Cardiac fibroblast (primary cell): ENCODE measurements at regions not wholly inside any gene's neighbourhood (a gene's known extent, or its start where the extent isn't known, plus 50 kb on each side); places are given as distances from the start of the nearest gene placed in this dataset.

Experiments used
- DNase-seq, 2 donors: peaks; one replicate each; pipeline versions ENCODE4 v3.0.0 to v3.0.0-alpha.2; 2010; ENCODE audit warnings: low read depth in 2 of 2
- H3K4me3 ChIP-seq, 2 donors: replicated peaks in 1 of 2; 1 replicate in 1 of 2; 2 replicates in 1 of 2; pipeline ENCODE4 v1.5.1; 2011; ENCODE audit warnings: low read depth in 2 of 2, low read length in 2 of 2, mild to moderate bottlenecking in 2 of 2, moderate library complexity in 1 of 2
- CTCF ChIP-seq: IDR thresholded peaks from one replicate; pipeline ENCODE4 v1.5.1; 2011; ENCODE audit warnings: low read depth, mild to moderate bottlenecking, low read length, inconsistent platforms

DNA sequence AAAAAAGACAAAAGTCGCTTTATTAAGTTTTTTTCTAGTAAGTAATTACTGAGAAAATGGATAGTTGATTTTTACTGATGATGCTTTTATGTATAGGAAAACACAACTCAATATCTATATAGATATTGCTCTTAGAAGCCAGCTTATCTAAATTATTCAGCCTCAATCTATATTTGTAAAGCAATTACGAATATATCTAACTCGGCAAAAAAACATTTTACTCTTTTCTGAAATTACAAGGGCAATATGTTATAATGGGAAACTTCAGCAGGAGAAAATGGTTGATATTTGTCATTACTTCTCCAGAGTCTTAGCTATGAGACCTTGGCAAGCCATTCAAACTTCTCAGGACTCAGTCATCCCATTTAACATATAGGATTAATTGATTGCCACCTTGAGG lies 228.5 kb downstream of the SLC7A11 start:
- no peak for DNase-seq
- no peak overlapping the region for H3K4me3 ChIP-seq

DNA sequence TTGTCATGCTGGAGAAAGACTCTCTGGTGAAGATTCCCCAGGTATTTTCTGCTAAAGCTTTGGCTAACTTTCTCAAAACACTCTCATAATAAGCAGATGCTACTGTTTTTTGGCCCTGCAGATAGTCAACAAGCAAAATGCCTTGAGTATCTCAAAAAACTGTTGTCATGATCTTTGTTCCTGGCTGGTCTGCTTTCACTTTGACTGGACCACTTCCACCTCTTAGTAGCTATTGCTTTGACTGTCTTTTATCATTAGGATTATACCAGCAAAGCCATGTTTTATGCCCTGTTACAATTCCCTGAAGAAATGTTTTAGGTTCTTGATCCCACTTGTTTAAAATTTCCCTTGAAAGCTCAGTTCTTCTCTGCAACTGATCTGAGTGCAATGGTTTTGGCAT lies 231.5 kb downstream of the SLC7A11 start:
- no peak overlapping the region for H3K4me3 ChIP-seq
- DNase-seq = no peak
- TF ChIP-seq CTCF = no peak

More for the DNA sequence above, 228.5 kb downstream of the SLC7A11 start:
- no peak for TF ChIP-seq CTCF

GRCh38 chr4:138007572-138007971 lies 234.6 kb downstream of the SLC7A11 start:
- H3K4me3 ChIP-seq = no peak overlapping the region
- DNase-seq = peak; percentile 10 to 32
- TF ChIP-seq CTCF = peak; percentile 58

DNA sequence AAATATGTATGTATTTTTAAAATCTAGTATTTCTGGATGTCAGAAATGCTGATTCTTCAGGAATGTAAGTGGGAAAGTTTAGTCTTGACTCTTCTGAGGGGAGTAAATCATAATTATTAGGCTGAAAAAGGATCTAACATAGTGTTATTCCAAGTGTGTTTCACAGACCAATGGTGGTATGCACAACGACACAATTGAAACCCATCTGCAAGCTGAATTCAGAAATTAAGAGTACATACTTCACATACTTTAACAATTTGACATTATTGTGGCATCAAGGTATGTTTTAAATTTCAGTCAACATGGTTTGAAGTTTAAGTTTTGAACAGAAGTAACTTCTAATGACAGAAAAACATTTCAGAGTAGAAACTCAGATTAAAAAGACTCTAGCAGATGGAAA lies 236.7 kb downstream of the SLC7A11 start:
- no peak overlapping the region for H3K4me3 ChIP-seq
- DNase-seq = no peak
- TF ChIP-seq CTCF = no peak

DNA sequence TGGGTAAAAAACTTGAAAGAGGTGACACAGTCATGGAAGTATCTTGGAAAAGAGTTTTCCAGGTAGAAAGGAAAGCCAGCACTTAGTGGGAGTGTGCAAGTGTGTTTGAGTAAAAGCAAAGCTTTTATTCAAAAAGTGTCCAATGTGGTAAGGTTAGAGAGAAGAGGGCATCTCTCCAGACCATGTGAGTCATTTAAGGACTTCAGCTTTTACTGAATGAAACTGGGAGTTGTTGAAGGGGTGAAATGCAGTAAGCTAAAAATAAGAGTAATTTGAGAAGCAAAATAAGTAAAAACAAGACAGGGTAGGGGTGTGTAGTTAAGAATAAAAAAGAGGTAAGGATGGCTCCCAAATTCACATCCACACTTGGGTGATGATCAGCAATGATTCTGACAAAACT lies 238.9 kb downstream of the SLC7A11 start:
- no peak overlapping the region for H3K4me3 ChIP-seq
- DNase-seq = peak; percentile 18 to 32
- no peak for TF ChIP-seq CTCF

GRCh38 chr4:137998666-137999429 lies 243.3 kb downstream of the SLC7A11 start:
- no peak for TF ChIP-seq CTCF
- peak; percentile 47 to 55 for DNase-seq
- no peak overlapping the region for H3K4me3 ChIP-seq

DNA sequence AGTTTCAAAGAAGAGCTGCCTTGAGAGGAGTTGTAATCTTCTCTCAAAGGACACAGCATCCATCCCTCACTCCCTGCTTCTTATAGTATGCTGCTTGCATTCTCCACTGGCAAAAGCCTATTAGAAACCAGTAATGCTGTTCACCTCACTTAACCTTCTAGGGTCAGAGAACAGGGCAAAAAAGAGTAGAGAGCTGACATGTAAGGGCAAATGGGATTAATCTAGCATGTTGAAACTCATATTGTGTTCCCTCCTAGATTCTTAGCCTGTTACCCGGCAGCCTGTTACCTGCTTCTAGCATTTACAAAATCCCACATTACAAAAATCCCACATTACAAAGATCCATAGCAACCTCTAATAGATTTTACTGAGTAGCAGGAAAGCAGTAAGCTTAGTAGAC lies 244.7 kb downstream of the SLC7A11 start:
- no peak overlapping the region for H3K4me3 ChIP-seq
- TF ChIP-seq CTCF = no peak
- DNase-seq = no peak
